GM12865 (cell line): ENCODE measurements at regions not wholly inside any gene's neighbourhood (a gene's known extent, or its start where the extent isn't known, plus 50 kb on each side); places are given as distances from the start of the nearest gene placed in this dataset.
"Not testable (repeated sequence)": the region's sequence is repeated elsewhere in the genome, so short reads cannot be mapped to it uniquely, and the experiment has no call there.

Source experiments
- DNase-seq: peaks from one replicate; pipeline ENCODE4 v3.0.0; 2010; ENCODE audit warnings: low read depth
- H3K4me3 ChIP-seq: 2 replicates; pipeline ENCODE4 v1.5.1; 2011; ENCODE audit warnings: mild to moderate bottlenecking, low read depth, low read length, control low read depth
- CTCF ChIP-seq: IDR thresholded peaks from 2 replicates; pipeline ENCODE4 v1.5.1; 2011; ENCODE audit warnings: low read length, control low read depth, low read depth, inconsistent platforms; ENCODE audit not compliant: insufficient read depth; ENCODE audit errors: missing control alignments

- DNase-seq: no peak
- H3K4me3 ChIP-seq: no peak overlapping the region
- no peak for TF ChIP-seq CTCF
Observed at GRCh38 chr2:195548198-195548940, 108.7 kb upstream of the SLC39A10 start.

- DNase-seq, H3K4me3 ChIP-seq: not testable (repeated sequence)
Observed at GRCh38 chr2:195547268-195547840, 109.7 kb upstream of the SLC39A10 start.

GRCh38 chr2:195545811-195546210, 111.2 kb upstream of the SLC39A10 start:
- no peak for DNase-seq
- no peak for TF ChIP-seq CTCF
- H3K4me3 ChIP-seq: no peak overlapping the region

- H3K4me3 ChIP-seq: no peak overlapping the region
- TF ChIP-seq CTCF: no peak
- no peak for DNase-seq
Observed at GRCh38 chr2:195543902-195544894, 112.8 kb upstream of the SLC39A10 start.

- TF ChIP-seq CTCF: no peak
- no peak for DNase-seq
- no peak overlapping the region for H3K4me3 ChIP-seq
Observed at GRCh38 chr2:195543063-195543462, 114.0 kb upstream of the SLC39A10 start.

GRCh38 chr2:195542067-195542466, 115.0 kb upstream of the SLC39A10 start:
- no peak for TF ChIP-seq CTCF
- H3K4me3 ChIP-seq: no peak overlapping the region
- DNase-seq: no peak

- DNase-seq: no peak
- no peak overlapping the region for H3K4me3 ChIP-seq
- TF ChIP-seq CTCF: no peak
Observed at GRCh38 chr2:195538937-195539336, 118.1 kb upstream of the SLC39A10 start.
